ENCODE measurements at regions not wholly inside any gene's neighbourhood (a gene's known extent, or its start where the extent isn't known, plus 50 kb on each side); places are given as distances from the start of the nearest gene placed in this dataset.

DNA sequence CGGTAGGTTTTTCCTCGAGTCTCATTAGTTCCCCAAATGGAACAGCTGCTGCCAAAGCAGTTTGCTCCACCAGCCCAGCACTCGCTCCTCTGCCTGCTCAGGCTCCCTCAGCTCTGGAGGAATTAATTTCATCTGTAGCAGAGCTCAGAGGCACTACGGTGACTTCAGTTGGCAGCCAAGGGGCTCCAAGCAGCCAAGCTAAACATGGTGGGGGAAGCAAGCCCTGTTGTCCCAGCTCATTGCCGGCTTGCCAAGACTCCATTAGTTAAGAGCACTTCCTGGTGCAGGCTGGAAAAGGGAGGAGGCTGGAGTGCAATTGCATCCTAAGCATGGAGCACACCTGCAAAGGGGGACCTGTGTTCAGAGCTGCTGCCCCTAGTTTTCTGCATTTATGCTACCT lies 78.7 kb upstream of the GPRC5B start:
- H3K4me1 ChIP-seq (replicated peaks in 1 of 4; ENCODE audit: control insufficient read depth in 3 of 4, insufficient read depth in 4 of 4, low read length in 3 of 4) = peaks cover 2 to 5% (median 4%) of the 10 kb centered on the region in 4 experiments; a peak in 4 of 7 replicates
- H2BK120ac ChIP-seq (replicated peaks; ENCODE audit: low read depth, low read length) = no peak overlapping the region
- H4K91ac ChIP-seq (replicated peaks; ENCODE audit: insufficient read length, low read length) = no peak overlapping the region
- no peak overlapping the region for H3K27ac ChIP-seq (ENCODE audit: low read depth, low read length)
- FAIRE-seq = no peak
- DNase-seq (ENCODE audit: low read depth in 1 of 2, low spot score in 2 of 2) = no peak
- no peak overlapping the region for H3K23ac ChIP-seq (ENCODE audit: insufficient read length)
- H4K8ac ChIP-seq (ENCODE audit: extremely low read depth, insufficient read depth, low read length) = peak overlapping the region; percentile 36
- no peak overlapping the region for H3K56ac ChIP-seq (replicated peaks; ENCODE audit: insufficient read length, low read depth, low read length)
- no peak overlapping the region for H4K5ac ChIP-seq (ENCODE audit: insufficient read length, low read depth, low read length)
- H3K27me3 ChIP-seq (replicated peaks in 1 of 4; ENCODE audit: control insufficient read depth in 3 of 4, extremely low read depth in 1 of 4, insufficient read depth in 3 of 4, low read length in 3 of 4) = no peaks in the 10 kb centered on the region
- peak overlapping the region; percentile 50; the same call in 1 of the 2 replicates for H2AFZ ChIP-seq (ENCODE audit: low read length)
- no peaks in the 10 kb centered on the region for H4K20me1 ChIP-seq (replicated peaks in 1 of 2; ENCODE audit: control insufficient read depth in 1 of 2, insufficient read depth in 2 of 2, low read length in 2 of 2)
- no peak overlapping the region for H3K9ac ChIP-seq (replicated peaks in 1 of 4; ENCODE audit: extremely low read depth in 1 of 4, low read depth in 3 of 4, low read length in 3 of 4)
- H2BK15ac ChIP-seq (ENCODE audit: low read length) = 0 out of 2 replicates have a peak overlapping the region, but pooled peaks have one; percentile 40
- ChIA-PET POLR2A (ENCODE audit: partially characterized antibody) (no interaction called here), CTCF (ENCODE audit: partially characterized antibody) (interaction anchor here (2.0 kb wide), 1 partner anchor 42 kb away, joined by 6 read pairs; no protein-coding TSS in a partner anchor)
- H2BK20ac ChIP-seq (ENCODE audit: low read length) = no peak overlapping the region
- 90% methylated on average over 5 of the region's 5 CpGs; no CpG with 5 or more reads in 1 of the 2 experiments for WGBS, 2 experiments (ENCODE audit: extremely low coverage in 1 of 2, insufficient coverage in 1 of 2, insufficient read length in 1 of 2, insufficient replicate concordance in 2 of 2, low coverage in 1 of 2, low lambda C conversion rate in 2 of 2, missing lambda C conversion rate in 1 of 2)
- peak overlapping the region; percentile 60; the same call in 1 of the 2 replicates for H2BK12ac ChIP-seq (ENCODE audit: low read depth, low read length)
- no peaks in the 10 kb centered on the region for H3K79me1 ChIP-seq (ENCODE audit: low read depth, low read length)
- no peak overlapping the region for H3K4me3 ChIP-seq (ENCODE audit: extremely low read depth in 1 of 4, insufficient read depth in 2 of 4, low read depth in 3 of 4, low read length in 4 of 4)
- H3K4me2 ChIP-seq (ENCODE audit: insufficient read depth in 1 of 2, low read depth in 2 of 2, low read length in 2 of 2) = no peak overlapping the region
- no peaks in the 10 kb centered on the region for H3K23me2 ChIP-seq (ENCODE audit: low read depth, low read length)
- H2BK5ac ChIP-seq (ENCODE audit: low read depth, low read length) = peak overlapping the region; percentile 52; the same call in 1 of the 2 replicates
- peaks cover 0 to 3% of the 10 kb centered on the region in 2 experiments; a peak in 1 of 4 replicates for H3K9me3 ChIP-seq (ENCODE audit: insufficient read depth in 2 of 2, low read depth in 1 of 2, low read length in 1 of 2)
- H3K18ac ChIP-seq (ENCODE audit: extremely low read depth, low read length) = peak overlapping the region; percentile 48; the same call in 1 of the 2 replicates
- no peaks in the 10 kb centered on the region for H3K36me3 ChIP-seq (ENCODE audit: control insufficient read depth in 2 of 4, insufficient read depth in 4 of 4, low read length in 3 of 4)
- H3K4ac ChIP-seq (replicated peaks; ENCODE audit: insufficient read length, low read depth, low read length) = no peak overlapping the region
- H3K79me2 ChIP-seq (ENCODE audit: control insufficient read depth in 1 of 2, insufficient read depth in 2 of 2, low read length in 2 of 2) = no peaks in the 10 kb centered on the region
- H2AK5ac ChIP-seq (ENCODE audit: low read depth, low read length) = no peak overlapping the region
- TF ChIP-seq CHD2 (IDR thresholded peaks at IDR 0.05; ENCODE audit: low read length) = no peak
- no peak for TF ChIP-seq HDAC2 (IDR thresholded peaks at IDR 0.05; ENCODE audit: borderline replicate concordance in 1 of 2, low read depth in 2 of 2, low read length in 2 of 2)
- TF ChIP-seq SIN3A (conservative IDR thresholded peaks at IDR 0.05 in 1 of 2, IDR thresholded peaks at IDR 0.05 in 1 of 2; ENCODE audit: low read depth in 1 of 2, low read length in 2 of 2) = no peak
- no peak overlapping the region for H3K14ac ChIP-seq (ENCODE audit: insufficient read length)

All from H1 (cell line).